AG04449 (cell line): ENCODE measurements at regions not wholly inside any gene's neighbourhood (a gene's known extent, or its start where the extent isn't known, plus 50 kb on each side); places are given as distances from the start of the nearest gene placed in this dataset.

Experiments
- CTCF ChIA-PET: fragments of 350-600 bp; formaldehyde crosslinking; extraction: SDS; loops from one replicate; lab custom pipeline; 2021; ENCODE audit warnings: antibody characterized with exemption; lab: Yijun Ruan, JAX
- POLR2A ChIA-PET: fragments of 400-600, 350-600 bp; formaldehyde crosslinking; extraction: SDS; loops from one replicate; lab custom pipeline; 2020; ENCODE audit warnings: antibody characterized with exemption, inconsistent platforms; lab: Yijun Ruan, JAX
- DNase-seq: peaks from one replicate; pipeline ENCODE4 v3.0.0-alpha.2; 2010; ENCODE audit warnings: low read depth, low spot score
- H3K4me3 ChIP-seq: 2 replicates; pipeline ENCODE4 v1.5.1; 2011; ENCODE audit warnings: low read depth, mild to moderate bottlenecking, control low read depth, low read length
- CTCF ChIP-seq: IDR thresholded peaks from one replicate; pipeline ENCODE4 v1.5.1; 2011; ENCODE audit warnings: mild to moderate bottlenecking, moderate library complexity, low read length, control low read depth, inconsistent platforms; ENCODE audit not compliant: insufficient read depth; ENCODE audit errors: missing control alignments

DNA sequence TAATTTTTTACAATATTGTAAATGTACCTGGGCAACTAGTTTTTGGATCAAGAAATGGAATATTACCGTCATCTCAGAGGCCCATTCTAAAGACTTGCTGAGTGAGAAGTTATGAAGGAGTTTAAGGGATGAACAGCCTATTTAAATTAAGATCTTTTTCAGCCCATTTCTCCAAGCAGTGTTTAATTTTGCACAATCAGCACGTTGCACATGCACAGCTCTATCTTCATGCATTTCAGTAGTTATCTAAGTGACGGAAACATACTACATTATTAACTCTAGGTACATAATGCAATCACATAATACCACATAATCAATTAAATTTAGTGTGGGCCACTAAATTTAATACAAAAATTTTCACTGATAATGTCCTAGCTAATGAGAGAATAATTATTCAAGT is 582.1 kb upstream of the DSEL start:
- no peak for TF ChIP-seq CTCF
- no peak overlapping the region for H3K4me3 ChIP-seq
- no peak for DNase-seq
- ChIA-PET POLR2A (no interaction called here), CTCF (no interaction called here)

DNA sequence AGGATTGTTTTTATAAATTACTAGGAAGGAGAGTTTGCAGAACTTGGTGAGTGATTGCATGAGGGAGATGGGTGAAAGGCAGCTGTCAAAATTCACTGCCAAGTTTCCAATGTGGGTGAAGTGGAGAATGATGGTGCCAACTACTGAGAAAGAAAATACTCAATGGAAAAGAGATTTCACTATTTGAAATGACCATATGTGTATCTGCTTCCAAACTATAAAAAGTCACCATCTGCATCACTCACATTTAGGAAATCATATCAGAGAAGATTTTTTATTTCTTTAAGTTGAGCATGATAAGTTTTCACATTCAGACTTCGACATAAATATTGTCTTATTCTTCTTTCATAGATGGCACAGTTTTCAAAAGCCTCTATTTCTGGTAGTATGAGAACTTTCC is 570.0 kb upstream of the DSEL start:
- ChIA-PET POLR2A (no interaction called here), CTCF (no interaction called here)
- DNase-seq: no peak
- H3K4me3 ChIP-seq: no peak overlapping the region
- TF ChIP-seq CTCF: no peak

GRCh38 chr18:68085251-68085650 is 568.7 kb upstream of the DSEL start:
- ChIA-PET CTCF (no interaction called here), POLR2A (no interaction called here)
- H3K4me3 ChIP-seq: no peak overlapping the region
- no peak for DNase-seq
- TF ChIP-seq CTCF: no peak

DNA sequence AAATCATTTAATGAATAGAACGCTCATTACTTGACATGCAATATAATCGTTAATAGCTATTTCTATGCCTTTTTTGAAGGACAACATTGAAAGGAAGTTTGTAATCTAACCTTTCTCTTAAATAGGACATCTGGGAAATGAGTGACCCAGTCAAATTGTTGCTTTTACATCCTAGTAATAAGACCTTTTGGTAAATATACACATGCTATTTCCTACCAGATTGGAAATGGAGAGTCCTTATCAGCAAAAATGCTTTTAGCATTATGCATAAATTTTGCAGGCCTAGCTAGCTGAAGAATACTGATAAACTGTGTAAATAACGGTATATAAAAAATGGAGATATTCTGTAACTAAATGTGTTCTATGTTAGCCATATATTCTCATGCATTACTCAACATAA is 567.3 kb upstream of the DSEL start:
- ChIA-PET CTCF (no interaction called here), POLR2A (no interaction called here)
- H3K4me3 ChIP-seq: no peak overlapping the region
- TF ChIP-seq CTCF: no peak
- DNase-seq: no peak

DNA sequence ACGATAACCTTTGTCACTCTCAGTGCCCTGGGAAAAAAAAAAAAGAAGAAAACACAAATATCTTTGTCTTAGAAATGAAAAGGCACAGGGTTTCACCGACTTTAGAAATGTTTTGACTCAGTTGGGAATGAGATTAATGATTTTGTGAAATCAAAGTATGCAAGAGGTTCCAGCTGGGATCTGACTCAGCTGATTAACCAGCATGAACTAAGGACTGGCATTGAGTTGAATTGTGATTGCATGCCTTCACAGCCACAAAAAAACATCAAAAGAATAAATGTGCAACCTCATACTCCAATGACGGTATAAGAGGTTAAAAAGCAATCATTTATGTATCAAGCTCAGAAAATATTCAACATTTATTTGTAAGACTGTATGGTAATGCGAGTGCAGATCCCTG is 566.6 kb upstream of the DSEL start:
- ChIA-PET POLR2A (no interaction called here), CTCF (no interaction called here)
- DNase-seq: peak; percentile 59
- H3K4me3 ChIP-seq: no peak overlapping the region
- no peak for TF ChIP-seq CTCF

DNA sequence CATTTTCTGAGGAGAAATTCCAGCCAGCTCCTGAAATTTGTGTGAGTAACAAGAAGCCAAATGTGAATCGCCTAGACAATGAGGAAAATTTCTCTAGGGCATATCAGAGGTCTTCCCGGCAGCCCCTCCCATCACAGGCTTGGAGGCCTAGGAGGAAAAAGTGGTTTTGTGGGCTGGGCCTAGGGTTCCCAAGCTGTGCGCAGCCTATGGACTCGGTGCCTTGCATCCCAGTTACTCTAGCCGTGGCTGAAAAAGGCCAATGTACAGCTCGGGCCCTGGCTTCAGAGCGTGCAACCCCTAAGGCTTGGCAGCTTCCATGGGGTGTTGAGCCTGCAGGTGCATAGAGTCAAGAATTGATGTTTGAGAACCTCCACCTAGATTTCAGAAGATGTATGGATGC is 556.2 kb upstream of the DSEL start:
- no peak overlapping the region for H3K4me3 ChIP-seq
- no peak for TF ChIP-seq CTCF
- no peak for DNase-seq
- POLR2A ChIA-PET: no interaction called here
- CTCF ChIA-PET: no interaction called here
